HG02884 (cell line): ENCODE measurements at regions not wholly inside any gene's neighbourhood (a gene's known extent, or its start where the extent isn't known, plus 50 kb on each side); places are given as distances from the start of the nearest gene placed in this dataset.
"Not testable (repeated sequence)": the region's sequence is repeated elsewhere in the genome, so short reads cannot be mapped to it uniquely, and the experiment has no call there.

Source experiments
- ATAC-seq: cut with Tn5 transposase; IDR thresholded peaks from one replicate; pipeline ENCODE4 v1.9.1; 2021; ENCODE audit warnings: mild to moderate bottlenecking, moderate library complexity; ENCODE audit not compliant: unreplicated experiment

DNA sequence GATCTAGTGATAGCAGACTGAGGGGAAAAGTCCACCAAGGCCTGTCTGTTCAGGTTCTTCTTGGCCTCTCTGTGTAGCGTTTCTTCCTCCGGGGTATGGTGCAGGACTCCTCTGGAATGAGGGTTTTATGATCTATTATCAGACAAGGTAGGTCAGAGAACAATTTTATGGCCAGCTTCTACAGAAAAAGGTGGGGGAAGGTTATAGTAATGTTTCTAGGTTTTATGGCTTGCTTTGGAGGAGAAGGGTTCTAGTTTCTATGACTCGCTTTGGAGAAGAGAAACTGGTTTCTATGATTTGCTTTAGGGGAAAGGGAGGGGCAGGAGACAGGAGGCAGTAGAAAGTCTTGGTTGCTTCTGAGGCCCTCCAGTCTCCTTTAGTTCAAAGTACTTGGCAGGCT is 144.8 kb upstream of the LAMA2 start:
- peak; percentile 76 for ATAC-seq

DNA sequence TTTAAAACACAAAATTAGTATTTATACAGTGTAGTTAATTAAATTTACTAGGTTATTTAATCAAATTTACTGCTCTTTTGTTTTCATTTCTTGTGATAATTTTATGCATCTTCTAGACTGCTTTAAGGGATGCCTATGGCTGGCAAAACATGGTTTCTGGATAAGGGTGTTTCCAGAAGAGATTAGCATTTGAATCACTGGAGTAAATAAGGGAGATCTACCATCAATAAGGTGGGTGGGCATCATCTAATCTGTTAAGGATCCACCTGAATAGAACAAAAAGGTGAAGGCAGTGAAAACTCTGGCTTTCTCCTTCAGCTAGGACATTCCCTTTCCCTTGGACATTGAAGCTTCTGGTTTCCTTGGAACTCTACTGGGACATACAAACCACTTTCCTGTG is 146.2 kb upstream of the LAMA2 start:
- no peak for ATAC-seq

DNA sequence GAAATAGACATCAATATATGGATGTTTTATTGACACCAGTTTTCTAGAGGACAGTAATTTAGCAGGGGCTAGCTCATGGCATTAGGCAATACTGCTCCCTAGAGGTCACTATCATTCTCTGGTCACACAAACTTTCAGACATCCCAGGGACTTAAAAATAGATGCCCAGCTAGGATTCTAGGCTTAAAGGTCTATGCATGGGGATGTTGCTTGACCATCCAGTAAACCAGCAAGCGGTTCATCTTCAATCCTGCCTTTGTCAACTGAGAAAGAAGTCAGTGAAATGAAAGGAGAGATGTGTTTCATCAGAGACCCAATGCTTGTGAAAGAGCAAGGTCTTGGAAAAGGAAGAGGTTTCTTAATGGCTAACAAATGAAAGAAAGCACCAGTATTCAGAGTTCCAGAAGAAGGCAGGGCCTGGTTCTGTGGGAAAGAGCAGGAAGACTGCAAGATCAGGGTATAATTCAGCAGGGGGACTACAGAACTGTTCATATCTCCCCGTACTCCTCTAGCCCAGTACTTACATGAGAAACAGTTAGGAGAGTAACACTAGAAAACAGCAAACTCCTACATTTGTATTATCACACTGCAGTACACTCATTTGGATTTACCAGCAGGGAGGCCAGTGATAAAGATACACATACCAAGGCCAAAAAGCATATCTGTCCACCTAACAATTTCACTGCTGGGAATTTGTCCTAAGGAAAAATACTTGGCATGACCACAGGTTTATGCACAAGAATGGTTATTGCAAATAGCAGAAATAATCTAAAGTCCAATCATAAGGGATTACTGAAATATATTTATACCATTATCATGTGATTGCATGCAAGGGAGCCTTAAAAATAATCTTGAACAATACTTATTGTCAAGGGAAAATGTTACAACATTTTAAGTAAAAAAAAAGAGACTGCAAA is 151.4 kb upstream of the LAMA2 start:
- ATAC-seq = no peak

DNA sequence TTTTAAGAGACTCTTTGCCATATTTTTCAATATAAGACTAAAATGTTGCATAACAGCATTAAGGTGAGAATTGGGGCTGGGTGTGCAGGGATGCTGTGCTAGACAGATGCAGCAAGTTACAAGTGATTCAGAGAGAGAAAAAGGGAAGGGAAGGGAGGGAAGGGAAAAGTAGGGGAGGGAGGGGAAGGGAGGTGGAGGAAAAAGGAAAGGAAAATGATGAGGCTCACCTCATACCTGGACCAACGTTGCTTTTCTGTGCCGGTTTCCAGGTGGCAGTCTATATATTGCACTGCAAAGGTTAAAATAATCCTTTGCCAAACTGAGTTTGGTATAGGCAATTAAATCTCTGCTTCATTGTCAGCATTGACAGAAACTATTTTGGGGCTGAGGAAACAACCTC is 155.4 kb upstream of the LAMA2 start:
- ATAC-seq = no peak

DNA sequence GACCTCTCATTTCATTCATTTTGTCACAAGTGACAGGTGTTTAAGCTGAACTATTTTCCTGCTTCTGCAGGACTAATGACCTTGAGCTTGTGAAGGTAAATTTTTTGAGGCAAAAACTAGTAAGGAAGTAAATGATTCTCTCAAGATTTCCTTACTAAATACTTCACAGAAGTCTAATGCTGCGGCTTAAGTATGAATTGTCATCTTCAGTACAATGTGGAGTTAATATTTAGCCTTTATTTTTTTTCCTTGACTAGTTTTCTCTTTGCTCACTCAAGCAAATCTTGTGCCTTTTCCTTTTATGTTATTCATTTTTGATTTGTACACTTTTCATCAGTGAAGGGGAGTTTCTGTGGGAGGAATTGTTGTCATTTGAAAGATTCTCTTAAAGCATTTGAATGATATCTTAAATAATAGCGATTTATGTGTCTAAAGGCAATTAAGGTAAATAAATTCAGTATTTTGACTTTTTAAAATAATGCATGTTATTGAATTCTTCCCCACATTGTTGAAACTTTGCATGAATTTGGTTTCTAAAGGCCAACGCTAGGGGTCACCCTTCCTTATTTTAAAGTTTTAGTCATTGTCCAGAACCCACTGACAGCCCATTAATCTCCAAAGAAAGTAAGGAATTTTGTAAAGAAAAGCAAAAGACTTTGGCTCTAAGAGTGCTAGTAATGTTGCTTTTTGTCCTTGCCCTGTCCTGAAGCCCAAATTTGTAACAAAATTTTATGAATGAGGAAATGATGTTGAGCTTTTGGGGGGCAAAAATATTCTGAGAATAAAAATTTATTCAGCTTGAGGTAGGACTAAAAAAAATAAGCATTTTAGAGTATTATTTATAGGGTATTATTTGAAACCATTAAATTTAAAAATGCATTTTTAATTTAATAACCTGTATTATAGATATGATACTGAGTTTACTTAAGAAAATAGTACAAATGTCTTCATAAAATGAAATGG is 157.4 kb upstream of the LAMA2 start:
- no peak for ATAC-seq

DNA sequence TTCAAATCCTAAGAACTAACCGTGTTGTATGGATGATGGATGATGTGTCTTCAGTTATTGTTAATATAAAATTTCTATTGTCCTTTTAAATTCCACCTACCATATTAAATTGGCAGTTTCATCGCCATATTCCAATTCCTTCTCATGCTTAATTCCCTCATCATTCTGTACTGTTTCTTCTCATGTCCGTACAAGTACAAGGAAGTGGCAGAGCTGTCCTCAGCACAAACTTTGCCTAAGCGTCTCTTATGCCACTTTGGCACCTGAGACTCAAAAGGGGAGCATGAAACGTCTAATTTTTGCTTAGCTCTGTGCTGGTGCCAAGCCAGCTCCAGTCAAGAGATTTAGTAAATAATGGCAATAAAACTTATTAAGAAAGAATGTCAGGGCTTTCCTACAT is 158.2 kb upstream of the LAMA2 start:
- no peak for ATAC-seq

DNA sequence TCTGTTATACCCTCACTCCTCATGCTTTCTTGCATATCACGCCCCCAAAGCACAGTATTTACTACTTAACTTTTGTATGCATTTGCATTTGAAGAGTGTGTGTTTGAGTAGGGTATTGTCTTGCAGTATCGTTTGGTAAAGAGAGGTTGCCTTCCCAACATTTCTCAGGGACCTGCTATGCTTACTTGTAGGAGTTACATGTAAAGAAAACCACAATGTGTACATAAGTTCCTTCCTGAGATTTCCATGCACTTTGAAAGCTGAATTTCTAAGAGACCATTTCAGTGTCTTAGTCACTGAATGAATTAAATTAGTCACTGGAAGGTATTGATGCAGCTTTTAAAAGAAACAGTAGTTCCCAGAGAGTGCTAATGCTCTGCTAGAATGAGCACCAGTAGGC is 159.3 kb upstream of the LAMA2 start:
- ATAC-seq = no peak

DNA sequence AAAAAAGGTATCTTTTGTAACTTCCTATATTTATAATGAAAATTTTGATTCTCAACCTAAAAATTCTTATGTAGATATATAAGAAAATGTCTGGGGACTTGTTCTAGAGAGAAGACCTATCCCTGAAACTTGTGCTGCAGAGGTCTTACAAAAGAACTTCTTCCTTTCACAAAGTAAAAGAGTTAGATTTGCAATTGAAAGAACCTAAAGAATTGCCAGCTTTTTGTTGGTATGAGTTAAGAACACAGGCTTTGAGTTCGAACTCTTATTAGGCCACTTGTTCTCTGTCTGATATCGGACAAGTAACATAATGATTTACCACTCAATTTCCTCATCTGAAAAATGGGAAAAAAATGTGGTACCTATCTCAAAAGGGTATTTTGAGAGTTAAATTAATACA is 162.0 kb upstream of the LAMA2 start:
- ATAC-seq = no peak

DNA sequence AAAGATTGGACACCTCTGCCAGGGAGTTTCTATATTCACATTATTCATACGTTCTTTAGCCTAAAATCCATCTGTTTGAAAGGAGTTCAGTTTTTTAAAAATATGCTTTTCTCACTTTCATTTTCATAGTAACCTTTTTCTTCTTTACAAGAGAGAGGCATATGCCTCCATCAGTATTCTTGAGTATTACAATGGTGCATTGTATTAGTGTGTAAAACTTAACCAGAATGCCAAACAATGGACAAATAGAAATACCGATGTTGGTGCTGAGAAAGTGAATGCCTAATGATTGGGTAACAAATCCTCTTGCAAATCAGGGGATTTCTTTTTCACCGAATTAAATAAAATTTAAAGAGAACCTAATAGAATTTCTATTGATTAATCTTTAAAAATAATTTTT is 163.2 kb upstream of the LAMA2 start:
- ATAC-seq = no peak

DNA sequence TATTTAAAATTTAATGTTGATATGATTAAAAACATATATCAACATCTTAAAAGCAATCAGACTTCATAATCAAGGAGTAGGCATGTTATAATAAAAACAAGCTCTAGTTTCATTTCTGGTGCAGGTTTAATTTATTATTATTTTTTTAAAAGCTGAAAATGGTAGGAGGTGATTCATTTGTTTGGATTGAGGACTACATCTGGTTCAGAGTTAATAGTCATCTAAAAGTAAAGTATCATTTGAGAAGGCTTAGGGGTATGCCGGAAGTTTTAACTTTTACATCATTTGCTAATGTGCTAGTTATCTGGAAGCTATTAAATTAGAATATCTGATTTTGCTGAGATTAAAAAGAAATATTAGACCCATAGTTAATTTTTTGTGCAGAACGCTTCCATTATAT is 169.5 kb upstream of the LAMA2 start:
- no peak for ATAC-seq

DNA sequence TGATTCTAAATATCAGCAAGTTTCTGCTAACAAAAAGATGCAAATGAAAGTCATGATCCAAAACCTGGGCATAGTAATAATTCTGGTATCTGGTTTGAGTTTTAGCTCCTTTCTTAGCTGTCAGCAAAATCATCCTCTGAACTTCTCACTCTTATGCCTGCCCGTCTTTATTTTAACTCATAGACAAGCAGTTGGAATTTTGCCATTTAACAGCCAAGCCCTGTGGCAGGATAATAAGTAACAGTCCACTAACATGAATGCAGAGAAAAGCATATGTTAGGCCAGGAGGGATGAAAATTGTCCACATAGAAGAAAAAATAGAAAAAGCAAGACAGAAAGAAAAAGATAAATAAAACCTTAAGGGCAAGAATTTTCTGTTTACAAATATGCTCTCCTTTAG is 170.0 kb upstream of the LAMA2 start:
- no peak for ATAC-seq

DNA sequence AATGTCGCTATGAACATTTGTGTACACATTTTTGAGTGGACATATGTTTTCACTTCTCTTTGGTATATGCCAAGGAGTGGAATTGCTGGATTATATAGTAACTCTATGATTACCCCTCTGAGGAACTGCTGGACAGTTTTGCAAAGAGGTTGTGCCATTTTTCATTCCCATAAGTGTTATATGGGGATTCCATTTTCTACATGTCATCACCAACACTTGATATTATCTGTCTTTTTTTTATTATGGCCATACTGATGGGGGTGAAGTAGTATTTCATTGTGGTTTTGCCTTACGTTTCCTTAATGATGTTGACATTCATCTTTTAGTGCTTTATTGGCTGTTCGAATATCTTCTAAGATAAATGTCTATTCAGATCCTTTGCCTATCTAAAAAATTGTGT is 171.8 kb upstream of the LAMA2 start:
- ATAC-seq = no peak

DNA sequence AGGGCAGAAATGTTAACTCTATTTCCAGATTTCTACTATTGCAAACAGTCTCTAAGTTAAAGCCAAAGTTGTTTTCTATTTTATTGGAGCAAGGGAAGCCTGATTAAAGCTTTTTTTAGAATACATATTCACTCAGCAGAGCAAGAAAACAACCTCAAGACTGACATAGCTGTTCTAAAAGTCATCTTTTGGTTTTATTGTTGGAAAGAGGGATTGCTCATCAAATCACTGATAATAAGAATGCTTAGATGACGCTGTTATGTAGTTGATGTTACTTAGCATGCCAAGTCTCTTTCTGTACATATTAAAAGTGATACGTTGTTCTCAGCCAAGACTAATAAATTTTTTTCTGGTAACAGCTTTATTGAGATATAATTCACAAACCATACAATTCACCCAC is 172.6 kb upstream of the LAMA2 start:
- ATAC-seq = no peak

DNA sequence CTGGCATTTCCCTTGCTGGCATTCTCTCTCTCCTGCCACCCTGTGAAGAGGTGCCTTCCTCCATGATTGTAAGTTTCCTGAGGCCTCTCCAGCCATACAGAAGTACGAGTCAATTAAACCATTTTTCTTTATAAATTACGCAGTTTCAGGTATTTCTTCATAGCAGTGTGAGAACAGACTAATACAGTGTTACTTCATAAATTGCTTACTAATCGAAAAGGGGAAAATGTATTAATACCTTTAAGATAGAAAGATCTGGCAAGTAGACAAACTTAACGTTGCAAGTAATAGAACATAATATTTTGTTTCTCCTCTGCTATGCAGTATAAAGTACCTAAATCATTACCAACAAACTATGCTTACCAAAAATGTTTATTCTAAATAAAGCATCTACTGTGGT is 178.3 kb upstream of the LAMA2 start:
- ATAC-seq = no peak

DNA sequence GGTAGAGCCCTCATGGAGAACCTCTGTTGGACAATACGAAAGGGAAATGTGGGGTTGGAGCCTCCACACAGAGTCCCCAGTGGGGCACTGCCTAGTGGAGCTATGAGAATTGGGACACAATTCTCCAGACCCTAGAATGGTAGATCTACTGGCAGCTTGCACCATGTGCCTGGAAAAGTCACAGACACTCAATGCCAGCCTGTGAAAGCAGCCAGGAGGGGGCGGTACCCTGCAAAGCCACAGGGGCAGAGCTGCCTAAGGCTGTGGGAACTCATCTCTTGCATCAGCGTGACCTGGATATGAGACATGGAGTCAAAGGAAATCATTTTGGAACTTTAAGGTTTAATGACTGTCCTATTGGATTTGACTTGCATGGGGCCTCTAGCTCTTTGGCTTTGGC is 179.1 kb upstream of the LAMA2 start:
- not testable (repeated sequence) for ATAC-seq

DNA sequence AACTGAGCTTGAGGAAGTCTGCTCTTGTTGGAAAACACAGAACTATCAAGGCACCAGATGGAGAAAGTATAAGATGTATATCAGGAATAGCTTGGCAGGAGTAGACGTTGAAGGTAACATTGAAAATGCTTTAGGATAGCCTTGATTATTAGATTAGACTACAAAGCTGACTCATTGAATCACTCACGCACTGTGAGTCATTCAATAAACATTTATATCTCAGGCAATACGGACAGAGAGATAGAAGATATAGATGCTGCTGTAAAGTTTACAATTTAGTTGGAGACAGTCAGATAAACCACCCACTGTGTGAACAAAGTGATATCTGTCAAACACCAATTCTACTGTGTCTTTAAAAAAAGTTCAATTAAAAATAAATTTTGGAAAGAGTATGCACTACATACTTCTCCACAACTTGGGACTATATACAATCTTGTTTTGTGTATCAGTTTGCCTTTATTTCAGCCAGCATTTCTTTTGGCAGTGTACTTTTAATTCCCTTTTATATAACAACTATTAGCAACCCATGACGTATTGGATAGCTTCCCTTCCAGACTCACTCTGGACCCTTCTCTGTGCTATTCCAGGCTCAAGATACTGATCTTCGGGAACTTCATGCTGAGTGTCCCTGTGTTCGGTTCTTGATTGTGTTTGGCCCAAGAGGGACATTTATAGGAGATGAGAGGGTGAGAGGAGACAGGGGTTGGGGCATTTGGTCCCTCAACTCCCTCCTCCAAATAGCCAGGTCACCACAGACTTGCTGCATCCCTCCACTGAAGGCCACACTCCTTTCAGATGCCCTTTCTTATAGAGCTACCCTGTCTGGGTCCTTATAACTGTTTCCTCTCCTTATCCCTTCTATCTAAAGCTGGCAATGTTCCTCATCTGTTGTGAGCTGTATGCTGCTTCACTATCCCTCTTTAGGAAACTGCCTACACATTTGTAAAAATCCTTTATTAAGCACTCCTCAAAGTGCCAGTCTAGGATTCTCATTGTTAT is 176.6 kb upstream of the PTPRK start:
- no peak for ATAC-seq

DNA sequence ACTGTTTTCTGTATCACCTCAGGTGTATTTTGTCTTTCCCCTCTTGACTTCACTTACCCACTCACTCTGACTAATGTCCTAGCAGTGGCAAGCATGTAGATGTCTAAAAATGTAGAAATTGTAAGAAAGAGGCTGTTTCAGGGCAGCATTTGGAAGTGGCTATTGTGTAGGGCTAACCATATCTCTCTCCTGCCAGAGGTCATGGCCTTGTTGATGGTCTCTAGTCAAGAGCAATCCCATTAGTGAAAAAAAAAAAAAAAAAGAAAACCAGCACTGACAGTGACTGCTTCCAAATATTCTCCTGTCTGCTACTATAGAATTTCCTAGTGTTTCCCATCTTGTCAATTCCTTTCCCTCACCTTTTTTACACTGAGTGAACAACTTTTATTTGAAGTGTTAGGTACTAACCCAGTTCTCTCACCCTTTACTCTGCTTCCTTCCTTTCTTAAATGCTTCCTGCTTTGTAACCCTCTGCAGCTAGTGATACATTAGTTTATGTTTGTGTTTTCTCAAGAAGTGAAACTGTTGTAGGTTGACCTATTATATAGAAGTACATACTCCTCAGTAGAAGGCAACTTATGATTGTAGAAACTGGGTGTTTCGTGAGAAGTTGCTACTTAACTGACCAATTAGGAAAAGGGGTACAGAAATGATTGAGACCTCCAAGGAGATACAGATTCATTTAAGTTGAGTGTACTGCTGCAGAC is 174.1 kb upstream of the PTPRK start:
- no peak for ATAC-seq

DNA sequence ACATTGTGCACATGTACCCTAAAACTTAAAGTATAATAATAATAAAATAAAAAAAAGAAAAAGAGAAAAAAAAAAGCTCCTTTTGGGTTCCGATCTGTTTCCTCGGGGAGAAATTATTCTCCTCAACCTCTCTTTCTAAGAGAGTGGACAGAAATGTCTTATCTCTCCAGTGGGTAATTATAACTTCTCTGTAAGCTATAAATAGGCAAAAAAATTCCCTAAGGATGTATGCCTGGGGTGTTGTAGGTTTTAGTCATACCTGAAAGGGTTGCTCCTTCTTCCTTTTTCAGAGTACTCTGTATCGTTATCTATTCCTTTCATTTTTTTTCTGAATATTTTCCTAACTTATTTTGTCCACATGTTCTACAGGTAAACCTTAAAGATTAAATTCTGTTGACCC is 169.7 kb upstream of the PTPRK start:
- no peak for ATAC-seq

DNA sequence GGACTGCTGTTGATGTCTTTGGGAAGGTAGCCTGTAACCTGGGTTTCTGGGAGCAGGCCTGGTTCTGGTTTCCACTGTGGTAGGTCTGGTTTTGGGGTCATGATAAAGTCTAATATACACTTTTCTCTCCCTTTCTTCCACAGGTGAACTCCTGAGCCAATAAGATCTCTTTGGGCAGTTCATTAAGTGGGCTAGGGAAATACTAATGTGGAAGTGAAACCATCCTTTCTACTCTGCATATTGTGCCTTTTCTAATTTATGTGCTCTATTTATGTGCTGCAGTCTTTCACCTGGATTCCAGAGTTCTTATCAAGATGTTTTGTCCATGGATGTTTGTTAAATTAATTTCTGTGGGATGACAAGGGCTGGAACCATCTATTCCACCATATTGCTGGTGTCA is 165.7 kb upstream of the PTPRK start:
- ATAC-seq = peak; percentile 56

DNA sequence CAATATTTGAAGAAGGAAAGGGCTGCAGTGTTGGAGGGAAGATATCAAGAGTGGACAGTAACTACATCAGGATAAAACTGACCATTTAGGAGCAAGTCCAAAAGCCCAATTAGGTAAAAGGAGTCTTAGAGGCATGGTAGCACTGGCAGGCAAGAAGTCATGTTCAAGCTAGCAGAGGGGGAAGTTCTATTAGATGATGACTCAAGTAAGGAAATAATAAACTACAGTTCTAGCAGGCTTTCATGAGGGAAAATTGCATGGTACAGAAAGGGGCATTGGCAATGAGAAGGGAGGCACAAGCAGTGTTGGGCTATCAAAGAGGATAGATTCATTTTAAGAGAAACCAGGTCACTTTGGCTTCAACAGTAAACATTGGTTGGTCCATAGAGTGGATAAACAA is 156.1 kb upstream of the PTPRK start:
- no peak for ATAC-seq
